ENCODE measurements at regions not wholly inside any gene's neighbourhood (a gene's known extent, or its start where the extent isn't known, plus 50 kb on each side); places are given as distances from the start of the nearest gene placed in this dataset.

GRCh38 chr2:10187661-10188060 is 65.1 kb downstream of the RRM2 start:
- TF ChIP-seq, protein P1, sequence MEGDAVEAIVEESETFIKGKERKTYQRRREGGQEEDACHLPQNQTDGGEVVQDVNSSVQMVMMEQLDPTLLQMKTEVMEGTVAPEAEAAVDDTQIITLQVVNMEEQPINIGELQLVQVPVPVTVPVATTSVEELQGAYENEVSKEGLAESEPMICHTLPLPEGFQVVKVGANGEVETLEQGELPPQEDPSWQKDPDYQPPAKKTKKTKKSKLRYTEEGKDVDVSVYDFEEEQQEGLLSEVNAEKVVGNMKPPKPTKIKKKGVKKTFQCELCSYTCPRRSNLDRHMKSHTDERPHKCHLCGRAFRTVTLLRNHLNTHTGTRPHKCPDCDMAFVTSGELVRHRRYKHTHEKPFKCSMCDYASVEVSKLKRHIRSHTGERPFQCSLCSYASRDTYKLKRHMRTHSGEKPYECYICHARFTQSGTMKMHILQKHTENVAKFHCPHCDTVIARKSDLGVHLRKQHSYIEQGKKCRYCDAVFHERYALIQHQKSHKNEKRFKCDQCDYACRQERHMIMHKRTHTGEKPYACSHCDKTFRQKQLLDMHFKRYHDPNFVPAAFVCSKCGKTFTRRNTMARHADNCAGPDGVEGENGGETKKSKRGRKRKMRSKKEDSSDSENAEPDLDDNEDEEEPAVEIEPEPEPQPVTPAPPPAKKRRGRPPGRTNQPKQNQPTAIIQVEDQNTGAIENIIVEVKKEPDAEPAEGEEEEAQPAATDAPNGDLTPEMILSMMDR (IDR thresholded peaks at IDR 0.05; ENCODE audit: low read depth, low read length), result no peak
- TF ChIP-seq EZH2phosphoT487 (IDR thresholded peaks at IDR 0.05; ENCODE audit: low read depth), result no peak

Data from OCI-LY3 (cell line).